Esophagus squamous epithelium (tissue), 4 donors: ENCODE measurements at regions not wholly inside any gene's neighbourhood (a gene's known extent, or its start where the extent isn't known, plus 50 kb on each side); places are given as distances from the start of the nearest gene placed in this dataset.

Experiments used
- POLR2A ChIP-seq, 4 donors: fragments of 450-650 bp; IDR thresholded peaks; one replicate each; pipeline ENCODE4 v1.6.1; 2017; ENCODE audit warnings: antibody characterized with exemption in 4 of 4, mild to moderate bottlenecking in 4 of 4, moderate library complexity in 3 of 4
- TF ChIP-seq, protein P1 (sequence below), 6 experiments: fragments of 450-650 bp in 4 of 6; fragments of 200-600 bp in 2 of 6; sonication (generic) in 2 of 6; IDR thresholded peaks; one replicate each; pipeline ENCODE4 v1.5.1; 2016 to 2019; ENCODE audit warnings: antibody characterized with exemption in 6 of 6, mild to moderate bottlenecking in 4 of 6, moderate library complexity in 4 of 6

DNA sequence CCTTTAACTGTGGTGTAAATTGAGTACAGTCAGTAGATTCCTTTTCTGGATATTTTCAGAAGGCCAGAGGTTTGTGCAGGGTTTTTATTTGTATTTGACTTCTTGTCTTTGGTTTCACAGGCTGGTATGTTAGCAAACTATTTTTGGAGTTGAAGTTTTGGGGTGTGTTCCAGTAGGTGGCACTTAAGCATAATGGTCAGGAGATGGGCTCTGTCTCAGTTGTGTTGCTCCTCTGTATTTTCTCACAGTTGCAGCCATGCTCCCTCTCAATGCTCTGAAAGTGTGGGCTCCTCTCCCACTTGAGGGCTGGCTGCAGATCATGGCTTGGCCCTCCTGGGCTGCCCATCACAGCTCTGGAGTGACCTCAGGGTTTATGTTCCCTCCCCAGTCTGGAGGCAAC lies 267.0 kb upstream of the PCSK5 start:
- TF ChIP-seq, protein P1, sequence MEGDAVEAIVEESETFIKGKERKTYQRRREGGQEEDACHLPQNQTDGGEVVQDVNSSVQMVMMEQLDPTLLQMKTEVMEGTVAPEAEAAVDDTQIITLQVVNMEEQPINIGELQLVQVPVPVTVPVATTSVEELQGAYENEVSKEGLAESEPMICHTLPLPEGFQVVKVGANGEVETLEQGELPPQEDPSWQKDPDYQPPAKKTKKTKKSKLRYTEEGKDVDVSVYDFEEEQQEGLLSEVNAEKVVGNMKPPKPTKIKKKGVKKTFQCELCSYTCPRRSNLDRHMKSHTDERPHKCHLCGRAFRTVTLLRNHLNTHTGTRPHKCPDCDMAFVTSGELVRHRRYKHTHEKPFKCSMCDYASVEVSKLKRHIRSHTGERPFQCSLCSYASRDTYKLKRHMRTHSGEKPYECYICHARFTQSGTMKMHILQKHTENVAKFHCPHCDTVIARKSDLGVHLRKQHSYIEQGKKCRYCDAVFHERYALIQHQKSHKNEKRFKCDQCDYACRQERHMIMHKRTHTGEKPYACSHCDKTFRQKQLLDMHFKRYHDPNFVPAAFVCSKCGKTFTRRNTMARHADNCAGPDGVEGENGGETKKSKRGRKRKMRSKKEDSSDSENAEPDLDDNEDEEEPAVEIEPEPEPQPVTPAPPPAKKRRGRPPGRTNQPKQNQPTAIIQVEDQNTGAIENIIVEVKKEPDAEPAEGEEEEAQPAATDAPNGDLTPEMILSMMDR (IDR thresholded peaks at IDR 0.05), result no peak
- no peak for TF ChIP-seq POLR2A (IDR thresholded peaks at IDR 0.05)
